ENCODE measurements at regions not wholly inside any gene's neighbourhood (a gene's known extent, or its start where the extent isn't known, plus 50 kb on each side); places are given as distances from the start of the nearest gene placed in this dataset.

GRCh38 chr2:195419033-195419432, 238.0 kb upstream of the SLC39A10 start:
- no peaks in the 10 kb centered on the region for H3K27me3 ChIP-seq (ENCODE audit: control insufficient read depth in 3 of 3, insufficient read depth in 3 of 3, low read length in 3 of 3)
- H3K27ac ChIP-seq (ENCODE audit: low read depth in 1 of 3, low read length in 2 of 3) = no peak overlapping the region
- H3K4me3 ChIP-seq (ENCODE audit: low read depth in 1 of 3, low read length in 3 of 3) = no peak overlapping the region
- DNase-seq (no peak), FAIRE-seq (no peak)
- H3K4me1 ChIP-seq (ENCODE audit: control insufficient read depth in 3 of 3, insufficient read depth in 2 of 3, low read depth in 1 of 3, low read length in 2 of 3) = no peaks in the 10 kb centered on the region
- H3K9me3 ChIP-seq (ENCODE audit: control insufficient read depth in 2 of 2, insufficient read depth in 1 of 2, low read depth in 1 of 2, low read length in 1 of 2) = no peaks in the 10 kb centered on the region
- WGBS, 3 donors = 92 to 96% (median 93%) methylated on average over 2 of the region's 2 CpGs
- no peaks in the 10 kb centered on the region for H3K36me3 ChIP-seq (ENCODE audit: control insufficient read depth in 3 of 3, insufficient read depth in 2 of 3, low read depth in 1 of 3, low read length in 3 of 3)

GRCh38 chr2:195414537-195415100, 242.4 kb upstream of the SLC39A10 start:
- no peaks in the 10 kb centered on the region for H3K27me3 ChIP-seq (ENCODE audit: control insufficient read depth in 3 of 3, insufficient read depth in 3 of 3, low read length in 3 of 3)
- WGBS, 3 donors = 55 to 66% (median 57%) methylated on average over 3 of the region's 3 CpGs
- no peak for FAIRE-seq

GRCh38 chr2:195413944-195414343, 243.1 kb upstream of the SLC39A10 start:
- no peak for FAIRE-seq

More at GRCh38 chr2:195414537-195415100, 242.4 kb upstream of the SLC39A10 start:
- no peak overlapping the region for H3K27ac ChIP-seq (ENCODE audit: low read depth in 1 of 3, low read length in 2 of 3)
- no peak overlapping the region for H3K4me3 ChIP-seq (ENCODE audit: low read depth in 1 of 3, low read length in 3 of 3)
- H3K9me3 ChIP-seq (ENCODE audit: control insufficient read depth in 2 of 2, insufficient read depth in 1 of 2, low read depth in 1 of 2, low read length in 1 of 2) = no peaks in the 10 kb centered on the region
- H3K4me1 ChIP-seq (ENCODE audit: control insufficient read depth in 3 of 3, insufficient read depth in 2 of 3, low read depth in 1 of 3, low read length in 2 of 3) = no peaks in the 10 kb centered on the region
- no peaks in the 10 kb centered on the region for H3K36me3 ChIP-seq (ENCODE audit: control insufficient read depth in 3 of 3, insufficient read depth in 2 of 3, low read depth in 1 of 3, low read length in 3 of 3)
- no peak for DNase-seq

GRCh38 chr2:195413422-195413821, 243.6 kb upstream of the SLC39A10 start:
- H3K36me3 ChIP-seq (ENCODE audit: control insufficient read depth in 3 of 3, insufficient read depth in 2 of 3, low read depth in 1 of 3, low read length in 3 of 3) = no peaks in the 10 kb centered on the region
- H3K9me3 ChIP-seq (ENCODE audit: control insufficient read depth in 2 of 2, insufficient read depth in 1 of 2, low read depth in 1 of 2, low read length in 1 of 2) = no peaks in the 10 kb centered on the region
- H3K27me3 ChIP-seq (ENCODE audit: control insufficient read depth in 3 of 3, insufficient read depth in 3 of 3, low read length in 3 of 3) = no peaks in the 10 kb centered on the region
- no peak overlapping the region for H3K4me3 ChIP-seq (ENCODE audit: low read depth in 1 of 3, low read length in 3 of 3)
- FAIRE-seq = no peak
- H3K4me1 ChIP-seq (ENCODE audit: control insufficient read depth in 3 of 3, insufficient read depth in 2 of 3, low read depth in 1 of 3, low read length in 2 of 3) = no peaks in the 10 kb centered on the region
- 69 to 84% (median 75%) methylated on average over 8 of the region's 8 CpGs for WGBS, 3 donors
- no peak overlapping the region for H3K27ac ChIP-seq (ENCODE audit: low read depth in 1 of 3, low read length in 2 of 3)
- no peak for DNase-seq

More at GRCh38 chr2:195413944-195414343, 243.1 kb upstream of the SLC39A10 start:
- 61 to 83% (median 75%) methylated on average over 2 of the region's 2 CpGs for WGBS, 3 donors
- Histone ChIP-seq H3K4me3 (ENCODE audit: low read depth in 1 of 3, low read length in 3 of 3) (no peak overlapping the region), H3K36me3 (ENCODE audit: control insufficient read depth in 3 of 3, insufficient read depth in 2 of 3, low read depth in 1 of 3, low read length in 3 of 3) (no peaks in the 10 kb centered on the region), H3K9me3 (ENCODE audit: control insufficient read depth in 2 of 2, insufficient read depth in 1 of 2, low read depth in 1 of 2, low read length in 1 of 2) (no peaks in the 10 kb centered on the region), H3K27ac (ENCODE audit: low read depth in 1 of 3, low read length in 2 of 3) (no peak overlapping the region), H3K4me1 (ENCODE audit: control insufficient read depth in 3 of 3, insufficient read depth in 2 of 3, low read depth in 1 of 3, low read length in 2 of 3) (no peaks in the 10 kb centered on the region), H3K27me3 (ENCODE audit: control insufficient read depth in 3 of 3, insufficient read depth in 3 of 3, low read length in 3 of 3) (no peaks in the 10 kb centered on the region)
- DNase-seq = no peak

- Histone ChIP-seq H3K4me1 (ENCODE audit: control insufficient read depth in 3 of 3, insufficient read depth in 2 of 3, low read depth in 1 of 3, low read length in 2 of 3) (no peaks in the 10 kb centered on the region), H3K9me3 (ENCODE audit: control insufficient read depth in 2 of 2, insufficient read depth in 1 of 2, low read depth in 1 of 2, low read length in 1 of 2) (no peaks in the 10 kb centered on the region), H3K4me3 (ENCODE audit: low read depth in 1 of 3, low read length in 3 of 3) (no peak overlapping the region), H3K27me3 (ENCODE audit: control insufficient read depth in 3 of 3, insufficient read depth in 3 of 3, low read length in 3 of 3) (no peaks in the 10 kb centered on the region), H3K36me3 (ENCODE audit: control insufficient read depth in 3 of 3, insufficient read depth in 2 of 3, low read depth in 1 of 3, low read length in 3 of 3) (no peaks in the 10 kb centered on the region), H3K27ac (ENCODE audit: low read depth in 1 of 3, low read length in 2 of 3) (no peak overlapping the region)
- DNase-seq (no peak), FAIRE-seq (no peak)
- 92 to 95% (median 92%) methylated on average over 12 of the region's 12 CpGs for WGBS, 3 donors
These were observed 245.8 kb upstream of the SLC39A10 start for GRCh38 chr2:195411219-195411687.

DNA sequence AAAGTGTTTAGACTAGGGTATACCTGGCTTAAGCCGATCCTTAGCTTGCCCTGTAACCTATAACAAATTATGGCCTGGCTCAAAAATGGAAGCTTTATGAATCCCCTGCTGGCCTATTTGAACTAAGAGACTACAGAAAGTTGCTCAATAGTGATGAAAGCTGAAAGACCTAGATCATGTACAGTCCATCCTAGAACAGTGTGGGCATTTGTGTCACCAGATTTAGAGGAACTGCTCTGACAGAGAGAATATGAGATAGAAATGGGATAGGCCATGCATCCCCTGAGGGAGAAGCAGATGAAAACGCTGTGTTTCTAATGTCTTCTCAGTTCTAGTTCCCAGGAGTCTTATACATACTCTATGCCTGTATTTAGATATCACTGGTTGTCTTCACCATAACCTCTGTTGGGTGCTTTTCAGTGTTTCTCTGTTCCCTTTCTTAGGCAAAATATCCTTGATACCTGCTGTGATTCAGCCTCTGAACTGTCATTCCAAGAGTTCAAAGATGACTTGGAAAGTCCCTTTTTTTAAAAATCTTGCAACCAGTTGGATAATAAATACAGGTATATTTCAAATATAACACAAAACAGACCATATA, 246.9 kb upstream of the SLC39A10 start:
- Histone ChIP-seq H3K27me3 (ENCODE audit: control insufficient read depth in 3 of 3, insufficient read depth in 3 of 3, low read length in 3 of 3) (no peaks in the 10 kb centered on the region), H3K4me3 (ENCODE audit: low read depth in 1 of 3, low read length in 3 of 3) (no peak overlapping the region), H3K27ac (ENCODE audit: low read depth in 1 of 3, low read length in 2 of 3) (no peak overlapping the region), H3K36me3 (ENCODE audit: control insufficient read depth in 3 of 3, insufficient read depth in 2 of 3, low read depth in 1 of 3, low read length in 3 of 3) (no peaks in the 10 kb centered on the region), H3K4me1 (ENCODE audit: control insufficient read depth in 3 of 3, insufficient read depth in 2 of 3, low read depth in 1 of 3, low read length in 2 of 3) (no peaks in the 10 kb centered on the region), H3K9me3 (ENCODE audit: control insufficient read depth in 2 of 2, insufficient read depth in 1 of 2, low read depth in 1 of 2, low read length in 1 of 2) (no peaks in the 10 kb centered on the region)
- WGBS, 3 donors = 68 to 83% (median 82%) methylated on average over 2 of the region's 2 CpGs
- DNase-seq = no peak
- no peak for FAIRE-seq

- H3K4me1 ChIP-seq (ENCODE audit: control insufficient read depth in 3 of 3, insufficient read depth in 2 of 3, low read depth in 1 of 3, low read length in 2 of 3) = no peaks in the 10 kb centered on the region
- FAIRE-seq (no peak), DNase-seq (no peak)
- H3K27me3 ChIP-seq (ENCODE audit: control insufficient read depth in 3 of 3, insufficient read depth in 3 of 3, low read length in 3 of 3) = no peaks in the 10 kb centered on the region
- no peaks in the 10 kb centered on the region for H3K36me3 ChIP-seq (ENCODE audit: control insufficient read depth in 3 of 3, insufficient read depth in 2 of 3, low read depth in 1 of 3, low read length in 3 of 3)
- H3K27ac ChIP-seq (ENCODE audit: low read depth in 1 of 3, low read length in 2 of 3) = no peak overlapping the region
- H3K4me3 ChIP-seq (ENCODE audit: low read depth in 1 of 3, low read length in 3 of 3) = no peak overlapping the region
- no peaks in the 10 kb centered on the region for H3K9me3 ChIP-seq (ENCODE audit: control insufficient read depth in 2 of 2, insufficient read depth in 1 of 2, low read depth in 1 of 2, low read length in 1 of 2)
- WGBS, 3 donors = 92 to 95% (median 94%) methylated on average over 1 of the region's 1 CpG
These were observed 248.2 kb upstream of the SLC39A10 start for GRCh38 chr2:195408811-195409210.

DNA sequence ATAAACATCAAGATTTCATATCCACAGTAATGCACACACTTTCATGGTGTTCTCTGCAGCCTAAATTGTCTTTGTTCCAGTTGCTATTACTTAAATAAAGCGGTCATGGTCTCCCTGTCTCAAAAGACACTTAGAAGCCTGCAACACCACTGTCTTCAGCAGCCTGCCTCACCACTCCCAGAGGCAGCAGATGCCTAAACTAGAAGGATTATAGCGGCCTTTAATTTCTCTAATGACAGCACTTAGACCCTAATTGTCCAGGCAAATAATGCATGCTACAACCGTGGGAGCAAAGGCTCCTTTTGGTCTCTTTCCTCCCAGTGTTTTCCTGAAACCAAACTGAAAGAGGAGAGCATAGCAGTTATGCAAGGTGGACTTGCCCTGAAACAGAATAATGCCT, 248.8 kb upstream of the SLC39A10 start:
- FAIRE-seq (no peak), DNase-seq (no peak)
- no peaks in the 10 kb centered on the region for H3K36me3 ChIP-seq (ENCODE audit: control insufficient read depth in 3 of 3, insufficient read depth in 2 of 3, low read depth in 1 of 3, low read length in 3 of 3)
- WGBS, 3 donors = 55 to 66% (median 65%) methylated on average over 3 of the region's 3 CpGs
- H3K4me3 ChIP-seq (ENCODE audit: low read depth in 1 of 3, low read length in 3 of 3) = no peak overlapping the region
- no peaks in the 10 kb centered on the region for H3K9me3 ChIP-seq (ENCODE audit: control insufficient read depth in 2 of 2, insufficient read depth in 1 of 2, low read depth in 1 of 2, low read length in 1 of 2)
- no peaks in the 10 kb centered on the region for H3K27me3 ChIP-seq (ENCODE audit: control insufficient read depth in 3 of 3, insufficient read depth in 3 of 3, low read length in 3 of 3)
- no peak overlapping the region for H3K27ac ChIP-seq (ENCODE audit: low read depth in 1 of 3, low read length in 2 of 3)
- no peaks in the 10 kb centered on the region for H3K4me1 ChIP-seq (ENCODE audit: control insufficient read depth in 3 of 3, insufficient read depth in 2 of 3, low read depth in 1 of 3, low read length in 2 of 3)

DNA sequence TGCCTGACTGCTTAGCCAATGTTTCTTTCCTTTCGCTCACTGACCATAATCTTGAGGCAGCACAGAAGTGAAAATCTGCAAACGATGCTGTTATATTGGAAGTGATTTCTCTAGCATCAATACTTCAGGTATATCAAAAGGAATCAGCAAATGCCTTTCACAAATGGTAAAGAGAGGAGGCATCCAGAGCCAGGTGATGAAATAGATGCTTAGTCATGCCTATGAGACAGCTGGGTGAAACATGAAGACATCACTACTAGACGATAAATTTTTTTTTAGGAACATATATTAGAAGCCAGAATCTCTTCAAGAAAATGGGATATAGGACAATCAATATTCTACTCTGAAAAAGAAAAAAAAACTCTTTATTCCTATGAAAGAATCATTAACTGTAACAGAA, 249.2 kb upstream of the SLC39A10 start:
- no peaks in the 10 kb centered on the region for H3K4me1 ChIP-seq (ENCODE audit: control insufficient read depth in 3 of 3, insufficient read depth in 2 of 3, low read depth in 1 of 3, low read length in 2 of 3)
- no peak for FAIRE-seq
- no peak overlapping the region for H3K27ac ChIP-seq (ENCODE audit: low read depth in 1 of 3, low read length in 2 of 3)
- no peak for DNase-seq
- H3K36me3 ChIP-seq (ENCODE audit: control insufficient read depth in 3 of 3, insufficient read depth in 2 of 3, low read depth in 1 of 3, low read length in 3 of 3) = no peaks in the 10 kb centered on the region
- H3K27me3 ChIP-seq (ENCODE audit: control insufficient read depth in 3 of 3, insufficient read depth in 3 of 3, low read length in 3 of 3) = no peaks in the 10 kb centered on the region
- H3K4me3 ChIP-seq (ENCODE audit: low read depth in 1 of 3, low read length in 3 of 3) = no peak overlapping the region
- H3K9me3 ChIP-seq (ENCODE audit: control insufficient read depth in 2 of 2, insufficient read depth in 1 of 2, low read depth in 1 of 2, low read length in 1 of 2) = peaks cover 0 to 4% of the 10 kb centered on the region in 2 donors
- WGBS, 3 donors = 75 to 84% (median 83%) methylated on average over 3 of the region's 3 CpGs

All from small intestine (tissue), 7 donors.